ENCODE measurements at regions not wholly inside any gene's neighbourhood (a gene's known extent, or its start where the extent isn't known, plus 50 kb on each side); places are given as distances from the start of the nearest gene placed in this dataset.

DNA sequence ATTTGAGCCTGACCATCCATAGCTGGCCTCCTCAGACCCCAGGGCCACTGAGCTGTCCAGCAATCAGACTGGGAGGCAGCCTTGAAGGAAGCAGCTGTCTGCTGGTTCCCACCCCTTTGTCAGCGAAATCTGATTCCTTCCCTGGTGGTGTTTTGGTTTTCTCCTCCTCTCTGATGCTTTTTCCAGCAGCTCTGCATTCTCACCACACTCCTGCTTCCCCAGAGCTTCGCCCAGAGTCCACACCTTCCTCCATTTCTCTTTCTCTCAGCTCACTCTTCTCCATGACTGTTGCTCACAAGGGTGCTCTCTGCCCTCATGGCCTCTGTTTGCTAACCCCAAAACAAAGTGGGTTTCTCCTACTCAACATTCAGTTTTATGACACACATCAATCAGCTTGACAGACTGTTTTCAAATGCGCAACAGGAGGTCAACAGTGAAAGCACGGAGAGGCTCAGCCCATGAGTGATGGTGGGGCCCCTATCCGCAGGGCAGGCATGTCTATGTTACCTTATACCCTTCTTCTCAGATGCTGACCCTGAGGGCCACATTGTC lies 130.6 kb upstream of the MTNR1B start:
- no peak overlapping the region for H3K4me3 ChIP-seq (ENCODE audit: low read depth, low read length)

DNA sequence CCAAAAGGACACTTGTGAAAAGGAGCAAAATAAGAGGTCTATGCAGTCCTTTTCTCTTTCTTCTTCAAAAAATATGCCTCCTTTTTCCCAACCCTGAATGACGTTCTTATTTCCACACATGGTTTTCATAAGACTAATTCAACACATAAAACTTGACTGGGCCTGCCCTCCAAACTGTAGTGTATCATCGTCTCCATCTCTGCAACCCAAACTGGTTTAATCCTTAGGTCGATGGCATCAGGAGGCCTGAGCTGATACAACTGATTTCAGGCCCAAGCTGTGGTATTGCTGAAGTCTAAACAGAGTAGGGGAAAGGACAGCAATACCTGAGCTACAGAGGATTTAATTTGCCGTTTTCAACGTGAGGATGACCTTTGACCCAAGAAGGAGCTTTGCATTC lies 130.0 kb upstream of the MTNR1B start:
- in situ Hi-C loops (cut with HindIII; ENCODE audit: low pct_ligation_motif_present, low sequenced_read_pairs): no loop called here
- no peaks in the 10 kb centered on the region for H3K27me3 ChIP-seq (replicated peaks)
- no peak overlapping the region for H3K27ac ChIP-seq
- TF ChIP-seq, protein P1, sequence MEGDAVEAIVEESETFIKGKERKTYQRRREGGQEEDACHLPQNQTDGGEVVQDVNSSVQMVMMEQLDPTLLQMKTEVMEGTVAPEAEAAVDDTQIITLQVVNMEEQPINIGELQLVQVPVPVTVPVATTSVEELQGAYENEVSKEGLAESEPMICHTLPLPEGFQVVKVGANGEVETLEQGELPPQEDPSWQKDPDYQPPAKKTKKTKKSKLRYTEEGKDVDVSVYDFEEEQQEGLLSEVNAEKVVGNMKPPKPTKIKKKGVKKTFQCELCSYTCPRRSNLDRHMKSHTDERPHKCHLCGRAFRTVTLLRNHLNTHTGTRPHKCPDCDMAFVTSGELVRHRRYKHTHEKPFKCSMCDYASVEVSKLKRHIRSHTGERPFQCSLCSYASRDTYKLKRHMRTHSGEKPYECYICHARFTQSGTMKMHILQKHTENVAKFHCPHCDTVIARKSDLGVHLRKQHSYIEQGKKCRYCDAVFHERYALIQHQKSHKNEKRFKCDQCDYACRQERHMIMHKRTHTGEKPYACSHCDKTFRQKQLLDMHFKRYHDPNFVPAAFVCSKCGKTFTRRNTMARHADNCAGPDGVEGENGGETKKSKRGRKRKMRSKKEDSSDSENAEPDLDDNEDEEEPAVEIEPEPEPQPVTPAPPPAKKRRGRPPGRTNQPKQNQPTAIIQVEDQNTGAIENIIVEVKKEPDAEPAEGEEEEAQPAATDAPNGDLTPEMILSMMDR (IDR thresholded peaks at IDR 0.05; ENCODE audit: low read depth, low read length, missing control alignments): no peak
- no peak overlapping the region for H3K4me3 ChIP-seq (ENCODE audit: low read depth, low read length)
- no peak for DNase-seq
- no peaks in the 10 kb centered on the region for H3K36me3 ChIP-seq (replicated peaks)

More for the DNA sequence above, 130.6 kb upstream of the MTNR1B start:
- Histone ChIP-seq H3K36me3 (replicated peaks) (no peaks in the 10 kb centered on the region), H3K27ac (no peak overlapping the region), H3K27me3 (replicated peaks) (no peaks in the 10 kb centered on the region)
- TF ChIP-seq, protein P1 (IDR thresholded peaks at IDR 0.05; ENCODE audit: low read depth, low read length, missing control alignments): no peak
- in situ Hi-C loops (cut with HindIII; ENCODE audit: low pct_ligation_motif_present, low sequenced_read_pairs): no loop called here
- DNase-seq: peak; percentile 11

DNA sequence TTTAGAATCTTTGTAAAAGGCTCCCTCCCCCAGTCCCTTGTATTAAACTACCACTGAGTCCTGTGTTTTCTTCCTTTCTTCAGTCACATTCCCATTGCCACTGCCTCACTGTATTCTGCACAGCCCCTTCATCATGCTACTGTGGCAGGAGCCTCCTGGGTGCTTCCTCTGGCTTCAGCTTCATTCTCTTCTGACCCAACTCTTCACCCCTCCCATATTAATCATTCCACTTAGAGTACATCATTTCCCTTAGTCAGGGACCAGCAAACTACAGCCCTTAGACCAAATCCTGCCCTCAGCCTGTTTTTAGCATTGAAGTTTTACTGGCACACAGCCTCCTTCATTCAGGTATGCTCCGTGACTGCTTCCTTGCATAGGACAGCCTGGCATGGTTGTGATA lies 127.7 kb upstream of the MTNR1B start:
- TF ChIP-seq, protein P1 (IDR thresholded peaks at IDR 0.05; ENCODE audit: low read depth, low read length, missing control alignments): no peak
- in situ Hi-C loops (cut with HindIII; ENCODE audit: low pct_ligation_motif_present, low sequenced_read_pairs): no loop called here
- H3K36me3 ChIP-seq (replicated peaks): no peaks in the 10 kb centered on the region
- no peak overlapping the region for H3K27ac ChIP-seq
- no peaks in the 10 kb centered on the region for H3K27me3 ChIP-seq (replicated peaks)
- peak; percentile 31 for DNase-seq
- H3K4me3 ChIP-seq (ENCODE audit: low read depth, low read length): no peak overlapping the region

DNA sequence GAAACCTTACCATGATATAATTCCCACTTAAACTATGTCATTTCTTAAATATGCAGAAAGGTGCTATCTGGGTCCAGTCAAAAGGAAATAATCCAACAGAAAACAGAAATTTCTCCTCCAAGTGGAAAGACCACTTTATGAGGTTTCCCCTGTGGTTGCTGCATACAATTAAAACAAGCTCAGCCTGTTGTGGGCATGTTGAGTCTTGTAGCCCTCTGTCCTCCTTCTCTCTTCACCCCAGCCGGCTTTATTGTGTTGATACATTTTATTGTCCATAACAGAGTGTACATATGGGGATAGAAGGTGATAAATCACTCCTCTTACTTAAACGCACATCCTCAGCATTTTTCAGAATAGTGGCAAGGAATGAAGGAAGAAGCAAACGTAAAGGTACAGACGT lies 126.0 kb upstream of the MTNR1B start:
- in situ Hi-C loops (cut with HindIII; ENCODE audit: low pct_ligation_motif_present, low sequenced_read_pairs): no loop called here
- H3K27ac ChIP-seq: no peak overlapping the region
- no peak overlapping the region for H3K4me3 ChIP-seq (ENCODE audit: low read depth, low read length)
- TF ChIP-seq, protein P1 (IDR thresholded peaks at IDR 0.05; ENCODE audit: low read depth, low read length, missing control alignments): no peak
- no peaks in the 10 kb centered on the region for H3K27me3 ChIP-seq (replicated peaks)
- no peaks in the 10 kb centered on the region for H3K36me3 ChIP-seq (replicated peaks)
- no peak for DNase-seq

DNA sequence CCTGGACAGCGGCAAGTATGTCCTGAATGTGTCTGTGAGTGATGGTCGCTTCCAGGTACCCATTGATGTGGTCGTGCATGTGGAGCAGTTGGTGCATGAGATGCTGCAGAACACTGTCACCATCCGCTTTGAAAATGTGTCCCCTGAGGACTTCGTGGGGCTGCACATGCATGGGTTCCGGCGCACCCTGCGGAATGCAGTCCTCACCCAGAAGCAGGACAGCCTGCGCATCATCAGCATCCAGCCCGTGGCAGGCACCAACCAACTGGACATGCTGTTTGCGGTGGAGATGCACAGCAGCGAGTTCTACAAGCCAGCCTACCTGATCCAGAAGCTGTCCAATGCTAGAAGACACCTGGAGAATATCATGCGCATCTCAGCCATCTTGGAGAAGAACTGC lies 125.3 kb upstream of the MTNR1B start:
- TF ChIP-seq, protein P1 (IDR thresholded peaks at IDR 0.05; ENCODE audit: low read depth, low read length, missing control alignments): no peak
- Histone ChIP-seq H3K36me3 (replicated peaks) (no peaks in the 10 kb centered on the region), H3K4me3 (ENCODE audit: low read depth, low read length) (no peak overlapping the region), H3K27me3 (replicated peaks) (no peaks in the 10 kb centered on the region), H3K27ac (no peak overlapping the region)
- in situ Hi-C loops (cut with HindIII; ENCODE audit: low pct_ligation_motif_present, low sequenced_read_pairs): no loop called here
- no peak for DNase-seq

DNA sequence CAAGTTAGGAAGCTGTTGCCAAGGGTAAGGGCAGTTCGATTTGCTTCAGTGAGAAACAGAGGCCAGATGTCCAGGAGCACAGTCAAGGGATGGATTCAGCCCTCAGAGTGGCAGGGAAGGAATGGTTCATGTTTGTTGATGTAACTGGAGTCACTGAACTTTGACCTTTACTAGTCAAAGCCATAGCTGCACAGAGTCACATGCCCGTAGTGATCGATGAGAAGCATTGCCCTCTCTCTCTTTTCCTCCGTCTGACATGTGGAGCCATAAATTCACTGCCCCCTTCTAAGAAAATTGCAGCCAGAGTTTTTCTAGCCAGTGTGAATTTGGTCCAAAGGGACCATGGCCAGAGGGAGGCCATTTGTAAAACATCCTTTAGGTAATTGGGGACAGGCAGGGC lies 124.1 kb upstream of the MTNR1B start:
- in situ Hi-C loops (cut with HindIII; ENCODE audit: low pct_ligation_motif_present, low sequenced_read_pairs): no loop called here
- TF ChIP-seq, protein P1 (IDR thresholded peaks at IDR 0.05; ENCODE audit: low read depth, low read length, missing control alignments): no peak
- no peak for DNase-seq
- Histone ChIP-seq H3K4me3 (ENCODE audit: low read depth, low read length) (no peak overlapping the region), H3K27ac (no peak overlapping the region), H3K27me3 (replicated peaks) (no peaks in the 10 kb centered on the region), H3K36me3 (replicated peaks) (no peaks in the 10 kb centered on the region)

All from brain microvascular endothelial cell (primary cell).